ENCODE measurements at regions not wholly inside any gene's neighbourhood (a gene's known extent, or its start where the extent isn't known, plus 50 kb on each side); places are given as distances from the start of the nearest gene placed in this dataset.
A peak's percentile ranks its signal among the peaks of the same experiment; 100 is the strongest.

GRCh38 chr18:3350566-3351527 lies 88.9 kb downstream of the MYL12B start:
- H3K27ac ChIP-seq (ENCODE audit: low read depth, low read length) = peak overlapping the region; percentile 33
- H2AK5ac ChIP-seq (ENCODE audit: low read length) = no peak overlapping the region
- no CpG with 5 or more reads among the region's 11 CpGs for WGBS (ENCODE audit: extremely low coverage, insufficient coverage, low lambda C conversion rate)

GRCh38 chr18:3354506-3354905 lies 92.6 kb downstream of the MYL12B start:
- no peak overlapping the region for H3K56ac ChIP-seq (ENCODE audit: low read length)
- H3K4me1 ChIP-seq (ENCODE audit: control insufficient read depth, low read depth, low read length) = no peaks in the 10 kb centered on the region
- H3K4ac ChIP-seq (ENCODE audit: low read depth, low read length) = no peak overlapping the region

More at GRCh38 chr18:3350566-3351527, 88.9 kb downstream of the MYL12B start:
- H3K36me3 ChIP-seq (ENCODE audit: control insufficient read depth, insufficient read depth, low read length) = no peaks in the 10 kb centered on the region
- H3K4me3 ChIP-seq (ENCODE audit: low read length) = no peak overlapping the region
- peak overlapping the region; percentile 58 for H2BK5ac ChIP-seq (ENCODE audit: low read length)
- peak overlapping the region; percentile 46 for H3K56ac ChIP-seq (ENCODE audit: low read length)
- H3K9ac ChIP-seq (ENCODE audit: low read length) = no peak overlapping the region
- peak overlapping the region; percentile 84 for H3K4ac ChIP-seq (ENCODE audit: low read depth, low read length)
- H4K8ac ChIP-seq (ENCODE audit: low read depth, low read length) = no peak overlapping the region
- no peaks in the 10 kb centered on the region for H3K79me2 ChIP-seq (ENCODE audit: control insufficient read depth, insufficient read depth, low read length)
- no peaks in the 10 kb centered on the region for H3K79me1 ChIP-seq (ENCODE audit: low read length)
- no peak overlapping the region for H3K23ac ChIP-seq (ENCODE audit: low read length)
- peaks cover under 1% of the 10 kb centered on the region for H3K4me1 ChIP-seq (ENCODE audit: control insufficient read depth, low read depth, low read length)
- H2BK120ac ChIP-seq (ENCODE audit: low read depth, low read length) = peak overlapping the region; percentile 65
- no peak overlapping the region for H2BK15ac ChIP-seq (replicated peaks; ENCODE audit: low read depth)
- no peak overlapping the region for H4K5ac ChIP-seq (ENCODE audit: low read length)
- no peaks in the 10 kb centered on the region for H3K27me3 ChIP-seq (ENCODE audit: insufficient read depth, low read length, poor library complexity)
- DNase-seq = peak; percentile 72
- H3K4me2 ChIP-seq (ENCODE audit: low read length) = no peak overlapping the region
- peak overlapping the region; percentile 32 for H3K18ac ChIP-seq (ENCODE audit: low read length)

GRCh38 chr18:3356614-3357013 lies 93.4 kb upstream of the TGIF1 start:
- Histone ChIP-seq H3K56ac (ENCODE audit: low read length) (no peak overlapping the region), H2BK120ac (ENCODE audit: low read depth, low read length) (no peak overlapping the region), H2BK15ac (replicated peaks; ENCODE audit: low read depth) (no peak overlapping the region), H3K79me1 (ENCODE audit: low read length) (no peaks in the 10 kb centered on the region), H4K8ac (ENCODE audit: low read depth, low read length) (no peak overlapping the region), H3K4me1 (ENCODE audit: control insufficient read depth, low read depth, low read length) (no peaks in the 10 kb centered on the region), H3K79me2 (ENCODE audit: control insufficient read depth, insufficient read depth, low read length) (no peaks in the 10 kb centered on the region), H3K23ac (ENCODE audit: low read length) (no peak overlapping the region), H2BK5ac (ENCODE audit: low read length) (no peak overlapping the region), H3K27me3 (ENCODE audit: insufficient read depth, low read length, poor library complexity) (no peaks in the 10 kb centered on the region), H4K5ac (ENCODE audit: low read length) (no peak overlapping the region), H3K4me3 (ENCODE audit: low read length) (no peak overlapping the region), H3K27ac (ENCODE audit: low read depth, low read length) (no peak overlapping the region), H3K36me3 (ENCODE audit: control insufficient read depth, insufficient read depth, low read length) (no peaks in the 10 kb centered on the region), H3K9ac (ENCODE audit: low read length) (no peak overlapping the region), H3K4ac (ENCODE audit: low read depth, low read length) (no peak overlapping the region), H2AK5ac (ENCODE audit: low read length) (no peak overlapping the region), H3K18ac (ENCODE audit: low read length) (no peak overlapping the region), H3K4me2 (ENCODE audit: low read length) (no peak overlapping the region)
- DNase-seq = no peak
- WGBS (ENCODE audit: extremely low coverage, insufficient coverage, low lambda C conversion rate) = no CpG with 5 or more reads among the region's 4 CpGs

More at GRCh38 chr18:3354506-3354905, 92.6 kb downstream of the MYL12B start:
- Histone ChIP-seq H4K8ac (ENCODE audit: low read depth, low read length) (no peak overlapping the region), H3K79me2 (ENCODE audit: control insufficient read depth, insufficient read depth, low read length) (no peaks in the 10 kb centered on the region), H2BK15ac (replicated peaks; ENCODE audit: low read depth) (no peak overlapping the region), H2AK5ac (ENCODE audit: low read length) (no peak overlapping the region), H4K5ac (ENCODE audit: low read length) (no peak overlapping the region), H3K4me2 (ENCODE audit: low read length) (no peak overlapping the region), H2BK5ac (ENCODE audit: low read length) (no peak overlapping the region), H3K79me1 (ENCODE audit: low read length) (no peaks in the 10 kb centered on the region), H3K9ac (ENCODE audit: low read length) (no peak overlapping the region), H3K36me3 (ENCODE audit: control insufficient read depth, insufficient read depth, low read length) (no peaks in the 10 kb centered on the region), H2BK120ac (ENCODE audit: low read depth, low read length) (no peak overlapping the region), H3K23ac (ENCODE audit: low read length) (no peak overlapping the region), H3K27me3 (ENCODE audit: insufficient read depth, low read length, poor library complexity) (no peaks in the 10 kb centered on the region), H3K4me3 (ENCODE audit: low read length) (no peak overlapping the region), H3K27ac (ENCODE audit: low read depth, low read length) (no peak overlapping the region), H3K18ac (ENCODE audit: low read length) (no peak overlapping the region)
- WGBS (ENCODE audit: extremely low coverage, insufficient coverage, low lambda C conversion rate) = no CpG with 5 or more reads among the region's 4 CpGs
- DNase-seq = no peak

DNA sequence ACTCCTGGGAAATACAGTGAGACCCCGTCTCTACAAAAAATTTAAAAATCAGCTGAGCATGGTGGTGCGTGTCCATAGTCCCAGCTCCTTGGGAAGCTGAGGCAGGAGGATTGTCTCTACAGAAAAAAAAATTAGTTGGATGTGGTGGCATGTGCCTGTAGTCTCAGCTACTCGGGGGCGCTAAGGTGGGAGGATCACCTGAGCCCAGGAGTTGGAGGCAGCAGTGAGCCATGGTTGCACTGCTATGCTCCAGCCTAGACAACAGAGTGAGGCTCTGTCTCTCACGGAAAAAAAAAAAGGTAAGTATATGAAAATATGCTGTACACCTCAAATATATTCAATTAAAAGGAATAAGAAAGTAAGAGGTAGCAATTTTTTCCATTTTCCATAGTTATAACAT lies 92.5 kb upstream of the TGIF1 start:
- H3K27ac ChIP-seq (ENCODE audit: low read depth, low read length) = no peak overlapping the region
- H3K79me2 ChIP-seq (ENCODE audit: control insufficient read depth, insufficient read depth, low read length) = no peaks in the 10 kb centered on the region
- no peaks in the 10 kb centered on the region for H3K79me1 ChIP-seq (ENCODE audit: low read length)
- no peak overlapping the region for H3K4ac ChIP-seq (ENCODE audit: low read depth, low read length)
- H3K23ac ChIP-seq (ENCODE audit: low read length) = no peak overlapping the region
- no peak overlapping the region for H3K4me2 ChIP-seq (ENCODE audit: low read length)
- no peak overlapping the region for H2BK120ac ChIP-seq (ENCODE audit: low read depth, low read length)
- no CpG with 5 or more reads among the region's 5 CpGs for whole genome bisulfite sequencing (ENCODE audit: extremely low coverage, insufficient coverage, low lambda C conversion rate)
- no peak overlapping the region for H3K56ac ChIP-seq (ENCODE audit: low read length)
- DNase-seq = no peak
- no peaks in the 10 kb centered on the region for H3K36me3 ChIP-seq (ENCODE audit: control insufficient read depth, insufficient read depth, low read length)
- no peak overlapping the region for H3K18ac ChIP-seq (ENCODE audit: low read length)
- H3K27me3 ChIP-seq (ENCODE audit: insufficient read depth, low read length, poor library complexity) = no peaks in the 10 kb centered on the region
- H2BK15ac ChIP-seq (replicated peaks; ENCODE audit: low read depth) = no peak overlapping the region
- no peak overlapping the region for H3K4me3 ChIP-seq (ENCODE audit: low read length)
- no peak overlapping the region for H4K5ac ChIP-seq (ENCODE audit: low read length)
- H4K8ac ChIP-seq (ENCODE audit: low read depth, low read length) = no peak overlapping the region
- no peaks in the 10 kb centered on the region for H3K4me1 ChIP-seq (ENCODE audit: control insufficient read depth, low read depth, low read length)
- H3K9ac ChIP-seq (ENCODE audit: low read length) = no peak overlapping the region
- H2AK5ac ChIP-seq (ENCODE audit: low read length) = no peak overlapping the region
- H2BK5ac ChIP-seq (ENCODE audit: low read length) = no peak overlapping the region

DNA sequence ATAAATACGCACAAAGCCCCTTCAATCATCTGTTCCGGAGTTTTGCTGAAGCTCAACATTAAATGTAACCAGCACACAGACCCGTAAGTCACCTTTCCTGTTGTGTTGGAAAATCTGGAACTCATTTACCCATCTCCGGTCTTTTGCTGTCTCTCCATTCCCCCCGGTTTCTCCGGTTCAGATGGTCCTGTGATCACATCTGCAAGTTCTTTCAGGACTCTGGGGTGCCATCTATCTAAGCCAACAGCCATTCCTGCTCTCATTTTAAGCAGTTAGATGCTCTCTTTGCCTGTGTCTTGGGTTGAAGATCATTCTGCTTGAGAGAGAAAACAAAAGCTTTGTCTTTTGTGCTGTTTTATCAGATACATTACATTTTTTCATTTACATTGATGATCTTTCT lies 91.7 kb upstream of the TGIF1 start:
- no peak overlapping the region for H3K4ac ChIP-seq (ENCODE audit: low read depth, low read length)
- no peak overlapping the region for H2BK5ac ChIP-seq (ENCODE audit: low read length)
- DNase-seq = no peak
- H3K36me3 ChIP-seq (ENCODE audit: control insufficient read depth, insufficient read depth, low read length) = no peaks in the 10 kb centered on the region
- WGBS (ENCODE audit: extremely low coverage, insufficient coverage, low lambda C conversion rate) = no CpG with 5 or more reads among the region's 6 CpGs
- H2BK15ac ChIP-seq (replicated peaks; ENCODE audit: low read depth) = no peak overlapping the region
- no peak overlapping the region for H3K9ac ChIP-seq (ENCODE audit: low read length)
- no peak overlapping the region for H3K18ac ChIP-seq (ENCODE audit: low read length)
- no peak overlapping the region for H3K27ac ChIP-seq (ENCODE audit: low read depth, low read length)
- no peak overlapping the region for H2AK5ac ChIP-seq (ENCODE audit: low read length)
- H3K79me1 ChIP-seq (ENCODE audit: low read length) = no peaks in the 10 kb centered on the region
- H4K8ac ChIP-seq (ENCODE audit: low read depth, low read length) = no peak overlapping the region
- H3K23ac ChIP-seq (ENCODE audit: low read length) = no peak overlapping the region
- H3K4me2 ChIP-seq (ENCODE audit: low read length) = no peak overlapping the region
- no peak overlapping the region for H3K56ac ChIP-seq (ENCODE audit: low read length)
- H3K4me1 ChIP-seq (ENCODE audit: control insufficient read depth, low read depth, low read length) = no peaks in the 10 kb centered on the region
- H4K5ac ChIP-seq (ENCODE audit: low read length) = no peak overlapping the region
- no peaks in the 10 kb centered on the region for H3K79me2 ChIP-seq (ENCODE audit: control insufficient read depth, insufficient read depth, low read length)
- H2BK120ac ChIP-seq (ENCODE audit: low read depth, low read length) = no peak overlapping the region
- no peaks in the 10 kb centered on the region for H3K27me3 ChIP-seq (ENCODE audit: insufficient read depth, low read length, poor library complexity)
- no peak overlapping the region for H3K4me3 ChIP-seq (ENCODE audit: low read length)

All from mesendoderm (in vitro differentiated cells).